ENCODE measurements at regions not wholly inside any gene's neighbourhood (a gene's known extent, or its start where the extent isn't known, plus 50 kb on each side); places are given as distances from the start of the nearest gene placed in this dataset.

GRCh38 chr11:92768121-92768840 lies 201.2 kb upstream of the MTNR1B start:
- H3K9me3 Mint-ChIP-seq: no peaks in the 10 kb centered on the region
- H3K4me1 Mint-ChIP-seq (ENCODE audit: low read depth): peaks cover 1% of the 10 kb centered on the region
- no peak overlapping the region for H3K27ac Mint-ChIP-seq
- no peak overlapping the region for H3K4me3 Mint-ChIP-seq
- no peaks in the 10 kb centered on the region for H3K36me3 Mint-ChIP-seq (ENCODE audit: low read depth)
- H3K27me3 Mint-ChIP-seq (ENCODE audit: low read depth): peaks cover 20% of the 10 kb centered on the region

- H3K36me3 Mint-ChIP-seq (ENCODE audit: low read depth): no peaks in the 10 kb centered on the region
- H3K9me3 Mint-ChIP-seq: no peaks in the 10 kb centered on the region
- peaks cover 20% of the 10 kb centered on the region for H3K27me3 Mint-ChIP-seq (ENCODE audit: low read depth)
- H3K4me1 Mint-ChIP-seq (ENCODE audit: low read depth): peaks cover 1% of the 10 kb centered on the region
- no peak overlapping the region for H3K27ac Mint-ChIP-seq
- H3K4me3 Mint-ChIP-seq: no peak overlapping the region
Observed at GRCh38 chr11:92769112-92769511, 200.3 kb upstream of the MTNR1B start.

GRCh38 chr11:92770419-92770818 lies 199.0 kb upstream of the MTNR1B start:
- Mint-ChIP-seq H3K4me1 (ENCODE audit: low read depth) (peaks cover 1% of the 10 kb centered on the region), H3K9me3 (no peaks in the 10 kb centered on the region), H3K27me3 (ENCODE audit: low read depth) (peaks cover 20% of the 10 kb centered on the region), H3K36me3 (ENCODE audit: low read depth) (no peaks in the 10 kb centered on the region), H3K27ac (no peak overlapping the region), H3K4me3 (no peak overlapping the region)

- no peaks in the 10 kb centered on the region for H3K36me3 Mint-ChIP-seq (ENCODE audit: low read depth)
- H3K4me1 Mint-ChIP-seq (ENCODE audit: low read depth): no peaks in the 10 kb centered on the region
- H3K27me3 Mint-ChIP-seq (ENCODE audit: low read depth): peaks cover 18% of the 10 kb centered on the region
- no peaks in the 10 kb centered on the region for H3K9me3 Mint-ChIP-seq
- no peak overlapping the region for H3K4me3 Mint-ChIP-seq
- H3K27ac Mint-ChIP-seq: no peak overlapping the region
Observed at GRCh38 chr11:92770981-92771380, 198.5 kb upstream of the MTNR1B start.

GRCh38 chr11:92771701-92772100 lies 197.8 kb upstream of the MTNR1B start:
- Mint-ChIP-seq H3K27me3 (ENCODE audit: low read depth) (peaks cover 16% of the 10 kb centered on the region), H3K27ac (no peak overlapping the region)

GRCh38 chr11:92775003-92775676 lies 194.3 kb upstream of the MTNR1B start:
- Mint-ChIP-seq H3K27me3 (ENCODE audit: low read depth) (peaks cover 9% of the 10 kb centered on the region), H3K27ac (no peak overlapping the region), H3K4me3 (no peak overlapping the region), H3K9me3 (no peaks in the 10 kb centered on the region), H3K4me1 (ENCODE audit: low read depth) (no peaks in the 10 kb centered on the region), H3K36me3 (ENCODE audit: low read depth) (no peaks in the 10 kb centered on the region)

More at GRCh38 chr11:92771701-92772100, 197.8 kb upstream of the MTNR1B start:
- H3K4me1 Mint-ChIP-seq (ENCODE audit: low read depth): no peaks in the 10 kb centered on the region
- H3K36me3 Mint-ChIP-seq (ENCODE audit: low read depth): no peaks in the 10 kb centered on the region
- H3K9me3 Mint-ChIP-seq: no peaks in the 10 kb centered on the region
- H3K4me3 Mint-ChIP-seq: no peak overlapping the region

GRCh38 chr11:92776676-92777075 lies 192.8 kb upstream of the MTNR1B start:
- H3K9me3 Mint-ChIP-seq: no peaks in the 10 kb centered on the region
- H3K27ac Mint-ChIP-seq: no peak overlapping the region
- H3K27me3 Mint-ChIP-seq (ENCODE audit: low read depth): peaks cover under 1% of the 10 kb centered on the region
- H3K4me1 Mint-ChIP-seq (ENCODE audit: low read depth): no peaks in the 10 kb centered on the region
- no peak overlapping the region for H3K4me3 Mint-ChIP-seq
- no peaks in the 10 kb centered on the region for H3K36me3 Mint-ChIP-seq (ENCODE audit: low read depth)

- Mint-ChIP-seq H3K27ac (no peak overlapping the region), H3K9me3 (no peaks in the 10 kb centered on the region), H3K4me1 (ENCODE audit: low read depth) (no peaks in the 10 kb centered on the region), H3K36me3 (ENCODE audit: low read depth) (no peaks in the 10 kb centered on the region), H3K4me3 (no peak overlapping the region), H3K27me3 (ENCODE audit: low read depth) (peaks cover 4% of the 10 kb centered on the region)
Observed at GRCh38 chr11:92779746-92780145, 189.7 kb upstream of the MTNR1B start.

- Mint-ChIP-seq H3K4me1 (ENCODE audit: low read depth) (no peaks in the 10 kb centered on the region), H3K9me3 (no peaks in the 10 kb centered on the region), H3K27ac (no peak overlapping the region), H3K4me3 (no peak overlapping the region), H3K36me3 (ENCODE audit: low read depth) (no peaks in the 10 kb centered on the region), H3K27me3 (ENCODE audit: low read depth) (peaks cover 5% of the 10 kb centered on the region)
Observed at GRCh38 chr11:92781151-92781550, 188.3 kb upstream of the MTNR1B start.

GRCh38 chr11:92782806-92783205 lies 186.6 kb upstream of the MTNR1B start:
- Mint-ChIP-seq H3K36me3 (ENCODE audit: low read depth) (no peaks in the 10 kb centered on the region), H3K4me3 (no peak overlapping the region), H3K9me3 (no peaks in the 10 kb centered on the region), H3K4me1 (ENCODE audit: low read depth) (no peaks in the 10 kb centered on the region), H3K27me3 (ENCODE audit: low read depth) (peaks cover 5% of the 10 kb centered on the region), H3K27ac (no peak overlapping the region)

- Mint-ChIP-seq H3K36me3 (ENCODE audit: low read depth) (no peaks in the 10 kb centered on the region), H3K27ac (no peak overlapping the region), H3K27me3 (ENCODE audit: low read depth) (peaks cover 5% of the 10 kb centered on the region), H3K4me1 (ENCODE audit: low read depth) (no peaks in the 10 kb centered on the region), H3K9me3 (no peaks in the 10 kb centered on the region), H3K4me3 (no peak overlapping the region)
Observed at GRCh38 chr11:92784331-92784730, 185.1 kb upstream of the MTNR1B start.

- Mint-ChIP-seq H3K9me3 (no peaks in the 10 kb centered on the region), H3K4me3 (no peak overlapping the region), H3K27me3 (ENCODE audit: low read depth) (peaks cover 5% of the 10 kb centered on the region), H3K4me1 (ENCODE audit: low read depth) (no peaks in the 10 kb centered on the region), H3K36me3 (ENCODE audit: low read depth) (no peaks in the 10 kb centered on the region), H3K27ac (no peak overlapping the region)
Observed at GRCh38 chr11:92787638-92788037, 181.8 kb upstream of the MTNR1B start.

GRCh38 chr11:92789761-92790160 lies 179.7 kb upstream of the MTNR1B start:
- no peaks in the 10 kb centered on the region for H3K9me3 Mint-ChIP-seq
- H3K4me3 Mint-ChIP-seq: no peak overlapping the region
- no peaks in the 10 kb centered on the region for H3K36me3 Mint-ChIP-seq (ENCODE audit: low read depth)
- H3K27ac Mint-ChIP-seq: no peak overlapping the region
- peaks cover under 1% of the 10 kb centered on the region for H3K27me3 Mint-ChIP-seq (ENCODE audit: low read depth)
- H3K4me1 Mint-ChIP-seq (ENCODE audit: low read depth): no peaks in the 10 kb centered on the region

- no peaks in the 10 kb centered on the region for H3K4me1 Mint-ChIP-seq (ENCODE audit: low read depth)
- no peak overlapping the region for H3K27ac Mint-ChIP-seq
- no peaks in the 10 kb centered on the region for H3K36me3 Mint-ChIP-seq (ENCODE audit: low read depth)
- H3K27me3 Mint-ChIP-seq (ENCODE audit: low read depth): no peaks in the 10 kb centered on the region
- no peak overlapping the region for H3K4me3 Mint-ChIP-seq
- H3K9me3 Mint-ChIP-seq: no peaks in the 10 kb centered on the region
Observed at GRCh38 chr11:92790366-92790765, 179.1 kb upstream of the MTNR1B start.

- Mint-ChIP-seq H3K4me1 (ENCODE audit: low read depth) (no peaks in the 10 kb centered on the region), H3K27me3 (ENCODE audit: low read depth) (no peaks in the 10 kb centered on the region), H3K9me3 (no peaks in the 10 kb centered on the region), H3K36me3 (ENCODE audit: low read depth) (no peaks in the 10 kb centered on the region), H3K4me3 (no peak overlapping the region), H3K27ac (no peak overlapping the region)
Observed at GRCh38 chr11:92790926-92791616, 178.4 kb upstream of the MTNR1B start.
